GM23338 (cell line): ENCODE measurements at regions not wholly inside any gene's neighbourhood (a gene's known extent, or its start where the extent isn't known, plus 50 kb on each side); places are given as distances from the start of the nearest gene placed in this dataset.

Experiments
- ATAC-seq: fragments of 200-7000 bp; cut with Tn5 transposase; 3 replicates; pipeline ENCODE4 v1.9.1; 2020
- DNase-seq: peaks from one replicate; pipeline ENCODE4 v3.0.0-alpha.2; 2015; ENCODE audit warnings: low spot score
- H2AFZ ChIP-seq: fragments of 200-600 bp; sonication (generic); 2 replicates; pipeline ENCODE4 v1.8.0; 2016; ENCODE audit warnings: antibody characterized with exemption, mild to moderate bottlenecking, moderate library complexity
- H3F3A ChIP-seq: fragments of 200-600 bp; sonication (generic); replicated peaks from 2 replicates; pipeline ENCODE4 v1.8.0; 2017; ENCODE audit warnings: antibody characterized with exemption, mixed run types, low read depth
- H3K27ac ChIP-seq: fragments of 200-600 bp; sonication (generic); 2 replicates; pipeline ENCODE4 v1.6.1; 2016; ENCODE audit warnings: low read depth
- H3K27me3 ChIP-seq: fragments of 200-600 bp; sonication (generic); 2 replicates; pipeline ENCODE4 v1.8.0; 2016; ENCODE audit warnings: mild to moderate bottlenecking, mixed run types, moderate library complexity; ENCODE audit not compliant: insufficient read depth
- H3K36me3 ChIP-seq: fragments of 200-600 bp; sonication (generic); 2 replicates; pipeline ENCODE4 v1.8.0; 2016; ENCODE audit warnings: mild to moderate bottlenecking; ENCODE audit not compliant: insufficient read depth
- H3K4me1 ChIP-seq: fragments of 200-600 bp; sonication (generic); 2 replicates; pipeline ENCODE4 v1.8.0; 2016; ENCODE audit warnings: mild to moderate bottlenecking, moderate library complexity; ENCODE audit not compliant: insufficient read depth
- H3K4me2 ChIP-seq: fragments of 200-600 bp; sonication (generic); 2 replicates; pipeline ENCODE4 v1.7.1; 2017; ENCODE audit warnings: mixed run types
- H3K4me3 ChIP-seq: fragments of 200-600 bp; sonication (generic); 2 replicates; pipeline ENCODE4 v1.6.1; 2016; ENCODE audit warnings: mixed run types
- H3K79me2 ChIP-seq: fragments of 200-600 bp; sonication (generic); replicated peaks from 2 replicates; pipeline ENCODE4 v1.8.0; 2017; ENCODE audit warnings: mild to moderate bottlenecking; ENCODE audit not compliant: insufficient read depth
- H3K9me2 ChIP-seq: fragments of 200-600 bp; sonication (generic); 2 replicates; pipeline ENCODE4 v1.8.0; 2017; ENCODE audit not compliant: insufficient read depth
- H4K20me1 ChIP-seq: fragments of 200-600 bp; sonication (generic); replicated peaks from 2 replicates; pipeline ENCODE4 v1.8.0; 2017; ENCODE audit warnings: mild to moderate bottlenecking; ENCODE audit not compliant: insufficient read depth
- H3K27ac Mint-ChIP-seq: 2 replicates; pipeline ENCODE4 v1.8.0; 2020; ENCODE audit warnings: inconsistent platforms, mild to moderate bottlenecking, moderate library complexity, mixed read lengths
- H3K27me3 Mint-ChIP-seq: 3 replicates; pipeline ENCODE4 v1.8.0; 2022; ENCODE audit warnings: low read depth, mild to moderate bottlenecking, moderate library complexity, mixed read lengths, inconsistent platforms; ENCODE audit not compliant: insufficient read depth, poor library complexity
- H3K36me3 Mint-ChIP-seq: 3 replicates; pipeline ENCODE4 v1.8.0; 2021; ENCODE audit warnings: low read depth, mild to moderate bottlenecking, inconsistent platforms, moderate library complexity, mixed read lengths
- H3K4me1 Mint-ChIP-seq: 3 replicates; pipeline ENCODE4 v1.8.0; 2020; ENCODE audit warnings: mild to moderate bottlenecking, inconsistent platforms, mixed read lengths
- H3K4me3 Mint-ChIP-seq: 3 replicates; pipeline ENCODE4 v1.8.0; 2021; ENCODE audit warnings: moderate library complexity, mild to moderate bottlenecking, inconsistent platforms, mixed read lengths
- H3K9me3 Mint-ChIP-seq: 3 replicates; pipeline ENCODE4 v1.8.0; 2020; ENCODE audit warnings: moderate library complexity, mild to moderate bottlenecking, inconsistent platforms, mixed read lengths
- CREB1 ChIP-seq: fragments of 250-450 bp; sonication (Bioruptor Pico); IDR thresholded peaks from 2 replicates; pipeline ENCODE4 v1.5.0; 2020; ENCODE audit warnings: low read depth, mild to moderate bottlenecking, moderate library complexity
- EZH2 ChIP-seq: fragments of 200-600 bp; sonication (generic); IDR thresholded peaks from one replicate; pipeline ENCODE4 v1.8.0; 2017; ENCODE audit warnings: antibody characterized with exemption, mild to moderate bottlenecking, low read depth; ENCODE audit not compliant: unreplicated experiment
- EZH2phosphoT487 ChIP-seq: fragments of 200-600 bp; sonication (generic); IDR thresholded peaks from one replicate; pipeline ENCODE4 v1.8.1; 2018; ENCODE audit warnings: antibody characterized with exemption; ENCODE audit not compliant: unreplicated experiment
- JUNB ChIP-seq: IDR thresholded peaks from one replicate; pipeline ENCODE4 v1.6.1; 2016; ENCODE audit warnings: antibody characterized with exemption; ENCODE audit not compliant: unreplicated experiment
- NANOG ChIP-seq: IDR thresholded peaks from 2 replicates; pipeline ENCODE4 v1.6.1; 2016; ENCODE audit warnings: antibody characterized with exemption, borderline replicate concordance
- POLR2AphosphoS5 ChIP-seq: IDR thresholded peaks from 2 replicates; pipeline ENCODE4 v1.6.1; 2016; ENCODE audit warnings: antibody characterized with exemption, low read depth
- STAT1 ChIP-seq: IDR thresholded peaks from one replicate; pipeline ENCODE4 v1.6.1; 2016; ENCODE audit warnings: antibody characterized with exemption; ENCODE audit not compliant: unreplicated experiment
- ZNF114 ChIP-seq: fragments of 250-450 bp; sonication (Bioruptor Pico); IDR thresholded peaks from 2 replicates; pipeline ENCODE4 v1.5.0; 2020; ENCODE audit warnings: mild to moderate bottlenecking, moderate library complexity
- ZNF331 ChIP-seq: fragments of 250-450 bp; sonication (Bioruptor Pico); IDR thresholded peaks from 2 replicates; pipeline ENCODE4 v1.5.0; 2020; ENCODE audit warnings: low read depth, mild to moderate bottlenecking, moderate library complexity
- TF ChIP-seq, protein P1 (sequence below): fragments of 250-450 bp; sonication (Bioruptor Pico); IDR thresholded peaks from 2 replicates; pipeline ENCODE4 v1.5.0; 2020; ENCODE audit warnings: mild to moderate bottlenecking, moderate library complexity
- TF ChIP-seq, protein P2 (sequence below), 2 experiments: fragments of 200-600 bp in 1 of 2; sonication (generic) in 1 of 2; conservative IDR thresholded peaks; 2 replicates each; pipeline versions ENCODE4 v1.5.1 to v1.6.1; 2016 to 2017; ENCODE audit warnings: antibody characterized with exemption in 2 of 2, low read depth in 2 of 2, mild to moderate bottlenecking in 2 of 2, moderate library complexity in 1 of 2
- TF ChIP-seq, protein P3 (sequence below): IDR thresholded peaks from one replicate; pipeline ENCODE4 v1.6.1; 2018; ENCODE audit warnings: antibody characterized with exemption; ENCODE audit not compliant: unreplicated experiment
- TF ChIP-seq, protein P4 (sequence below): IDR thresholded peaks from 2 replicates; pipeline ENCODE4 v1.6.1; 2016; ENCODE audit warnings: antibody characterized with exemption

DNA sequence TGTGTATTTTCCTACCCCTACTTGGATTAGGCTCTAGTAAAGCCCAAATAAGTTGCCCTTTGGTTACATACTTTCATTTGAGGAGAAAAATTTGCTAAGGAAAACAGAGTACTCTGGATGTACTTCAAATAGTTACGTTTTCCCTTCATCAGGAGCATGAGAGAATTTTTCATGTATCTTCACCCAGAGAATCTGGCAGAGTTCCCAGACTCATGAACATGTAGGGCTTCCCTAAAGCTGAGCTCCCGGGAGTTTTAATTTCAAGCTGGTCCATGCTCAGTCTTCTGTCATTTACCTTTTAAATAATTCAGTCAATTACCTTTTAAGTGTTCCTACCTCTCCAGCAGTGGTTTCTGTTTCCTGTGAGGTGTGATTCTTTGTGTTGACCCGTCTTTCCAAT lies 367.5 kb upstream of the GRID2 start:
- Histone ChIP-seq H3K4me1 (no peaks in the 10 kb centered on the region), H3K4me2 (no peak overlapping the region), H3K4me3 (no peak overlapping the region), H3K79me2 (no peaks in the 10 kb centered on the region), H3K36me3 (no peaks in the 10 kb centered on the region), H3K27ac (no peak overlapping the region), H3K9me2 (no peaks in the 10 kb centered on the region), H2AFZ (peak overlapping the region; percentile 7; the same call in 1 of the 2 replicates), H3K27me3 (no peaks in the 10 kb centered on the region), H3F3A (no peaks in the 10 kb centered on the region), H4K20me1 (no peaks in the 10 kb centered on the region)
- Mint-ChIP-seq H3K36me3 (peaks cover 7% of the 10 kb centered on the region; the same call in 2 of the 3 replicates), H3K4me3 (no peak overlapping the region), H3K27ac (no peak overlapping the region), H3K4me1 (no peaks in the 10 kb centered on the region), H3K9me3 (peaks cover 3% of the 10 kb centered on the region; the same call in 1 of the 3 replicates), H3K27me3 (no peaks in the 10 kb centered on the region)
- no peak for ATAC-seq
- DNase-seq = no peak
- TF ChIP-seq, protein P1, sequence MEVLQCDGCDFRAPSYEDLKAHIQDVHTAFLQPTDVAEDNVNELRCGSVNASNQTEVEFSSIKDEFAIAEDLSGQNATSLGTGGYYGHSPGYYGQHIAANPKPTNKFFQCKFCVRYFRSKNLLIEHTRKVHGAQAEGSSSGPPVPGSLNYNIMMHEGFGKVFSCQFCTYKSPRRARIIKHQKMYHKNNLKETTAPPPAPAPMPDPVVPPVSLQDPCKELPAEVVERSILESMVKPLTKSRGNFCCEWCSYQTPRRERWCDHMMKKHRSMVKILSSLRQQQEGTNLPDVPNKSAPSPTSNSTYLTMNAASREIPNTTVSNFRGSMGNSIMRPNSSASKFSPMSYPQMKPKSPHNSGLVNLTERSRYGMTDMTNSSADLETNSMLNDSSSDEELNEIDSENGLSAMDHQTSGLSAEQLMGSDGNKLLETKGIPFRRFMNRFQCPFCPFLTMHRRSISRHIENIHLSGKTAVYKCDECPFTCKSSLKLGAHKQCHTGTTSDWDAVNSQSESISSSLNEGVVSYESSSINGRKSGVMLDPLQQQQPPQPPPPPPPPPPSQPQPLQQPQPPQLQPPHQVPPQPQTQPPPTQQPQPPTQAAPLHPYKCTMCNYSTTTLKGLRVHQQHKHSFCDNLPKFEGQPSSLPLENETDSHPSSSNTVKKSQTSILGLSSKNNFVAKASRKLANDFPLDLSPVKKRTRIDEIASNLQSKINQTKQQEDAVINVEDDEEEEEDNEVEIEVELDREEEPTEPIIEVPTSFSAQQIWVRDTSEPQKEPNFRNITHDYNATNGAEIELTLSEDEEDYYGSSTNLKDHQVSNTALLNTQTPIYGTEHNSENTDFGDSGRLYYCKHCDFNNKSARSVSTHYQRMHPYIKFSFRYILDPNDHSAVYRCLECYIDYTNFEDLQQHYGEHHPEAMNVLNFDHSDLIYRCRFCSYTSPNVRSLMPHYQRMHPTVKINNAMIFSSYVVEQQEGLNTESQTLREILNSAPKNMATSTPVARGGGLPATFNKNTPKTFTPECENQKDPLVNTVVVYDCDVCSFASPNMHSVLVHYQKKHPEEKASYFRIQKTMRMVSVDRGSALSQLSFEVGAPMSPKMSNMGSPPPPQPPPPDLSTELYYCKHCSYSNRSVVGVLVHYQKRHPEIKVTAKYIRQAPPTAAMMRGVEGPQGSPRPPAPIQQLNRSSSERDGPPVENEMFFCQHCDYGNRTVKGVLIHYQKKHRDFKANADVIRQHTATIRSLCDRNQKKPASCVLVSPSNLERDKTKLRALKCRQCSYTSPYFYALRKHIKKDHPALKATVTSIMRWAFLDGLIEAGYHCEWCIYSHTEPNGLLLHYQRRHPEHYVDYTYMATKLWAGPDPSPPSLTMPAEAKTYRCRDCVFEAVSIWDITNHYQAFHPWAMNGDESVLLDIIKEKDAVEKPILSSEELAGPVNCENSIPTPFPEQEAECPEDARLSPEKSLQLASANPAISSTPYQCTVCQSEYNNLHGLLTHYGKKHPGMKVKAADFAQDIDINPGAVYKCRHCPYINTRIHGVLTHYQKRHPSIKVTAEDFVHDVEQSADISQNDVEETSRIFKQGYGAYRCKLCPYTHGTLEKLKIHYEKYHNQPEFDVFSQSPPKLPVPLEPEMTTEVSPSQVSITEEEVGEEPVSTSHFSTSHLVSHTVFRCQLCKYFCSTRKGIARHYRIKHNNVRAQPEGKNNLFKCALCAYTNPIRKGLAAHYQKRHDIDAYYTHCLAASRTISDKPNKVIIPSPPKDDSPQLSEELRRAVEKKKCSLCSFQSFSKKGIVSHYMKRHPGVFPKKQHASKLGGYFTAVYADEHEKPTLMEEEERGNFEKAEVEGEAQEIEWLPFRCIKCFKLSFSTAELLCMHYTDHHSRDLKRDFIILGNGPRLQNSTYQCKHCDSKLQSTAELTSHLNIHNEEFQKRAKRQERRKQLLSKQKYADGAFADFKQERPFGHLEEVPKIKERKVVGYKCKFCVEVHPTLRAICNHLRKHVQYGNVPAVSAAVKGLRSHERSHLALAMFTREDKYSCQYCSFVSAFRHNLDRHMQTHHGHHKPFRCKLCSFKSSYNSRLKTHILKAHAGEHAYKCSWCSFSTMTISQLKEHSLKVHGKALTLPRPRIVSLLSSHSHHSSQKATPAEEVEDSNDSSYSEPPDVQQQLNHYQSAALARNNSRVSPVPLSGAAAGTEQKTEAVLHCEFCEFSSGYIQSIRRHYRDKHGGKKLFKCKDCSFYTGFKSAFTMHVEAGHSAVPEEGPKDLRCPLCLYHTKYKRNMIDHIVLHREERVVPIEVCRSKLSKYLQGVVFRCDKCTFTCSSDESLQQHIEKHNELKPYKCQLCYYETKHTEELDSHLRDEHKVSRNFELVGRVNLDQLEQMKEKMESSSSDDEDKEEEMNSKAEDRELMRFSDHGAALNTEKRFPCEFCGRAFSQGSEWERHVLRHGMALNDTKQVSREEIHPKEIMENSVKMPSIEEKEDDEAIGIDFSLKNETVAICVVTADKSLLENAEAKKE (CRISPR knock-in tag) = no peak
- TF ChIP-seq STAT1 = no peak
- TF ChIP-seq ZNF331 = no peak
- TF ChIP-seq, protein P2, sequence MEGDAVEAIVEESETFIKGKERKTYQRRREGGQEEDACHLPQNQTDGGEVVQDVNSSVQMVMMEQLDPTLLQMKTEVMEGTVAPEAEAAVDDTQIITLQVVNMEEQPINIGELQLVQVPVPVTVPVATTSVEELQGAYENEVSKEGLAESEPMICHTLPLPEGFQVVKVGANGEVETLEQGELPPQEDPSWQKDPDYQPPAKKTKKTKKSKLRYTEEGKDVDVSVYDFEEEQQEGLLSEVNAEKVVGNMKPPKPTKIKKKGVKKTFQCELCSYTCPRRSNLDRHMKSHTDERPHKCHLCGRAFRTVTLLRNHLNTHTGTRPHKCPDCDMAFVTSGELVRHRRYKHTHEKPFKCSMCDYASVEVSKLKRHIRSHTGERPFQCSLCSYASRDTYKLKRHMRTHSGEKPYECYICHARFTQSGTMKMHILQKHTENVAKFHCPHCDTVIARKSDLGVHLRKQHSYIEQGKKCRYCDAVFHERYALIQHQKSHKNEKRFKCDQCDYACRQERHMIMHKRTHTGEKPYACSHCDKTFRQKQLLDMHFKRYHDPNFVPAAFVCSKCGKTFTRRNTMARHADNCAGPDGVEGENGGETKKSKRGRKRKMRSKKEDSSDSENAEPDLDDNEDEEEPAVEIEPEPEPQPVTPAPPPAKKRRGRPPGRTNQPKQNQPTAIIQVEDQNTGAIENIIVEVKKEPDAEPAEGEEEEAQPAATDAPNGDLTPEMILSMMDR (conservative IDR thresholded peaks at IDR 0.05; ENCODE audit: low read depth in 2 of 2) = no peak
- TF ChIP-seq EZH2 = no peak
- TF ChIP-seq JUNB = no peak
- TF ChIP-seq ZNF114 = no peak
- TF ChIP-seq, protein P3, sequence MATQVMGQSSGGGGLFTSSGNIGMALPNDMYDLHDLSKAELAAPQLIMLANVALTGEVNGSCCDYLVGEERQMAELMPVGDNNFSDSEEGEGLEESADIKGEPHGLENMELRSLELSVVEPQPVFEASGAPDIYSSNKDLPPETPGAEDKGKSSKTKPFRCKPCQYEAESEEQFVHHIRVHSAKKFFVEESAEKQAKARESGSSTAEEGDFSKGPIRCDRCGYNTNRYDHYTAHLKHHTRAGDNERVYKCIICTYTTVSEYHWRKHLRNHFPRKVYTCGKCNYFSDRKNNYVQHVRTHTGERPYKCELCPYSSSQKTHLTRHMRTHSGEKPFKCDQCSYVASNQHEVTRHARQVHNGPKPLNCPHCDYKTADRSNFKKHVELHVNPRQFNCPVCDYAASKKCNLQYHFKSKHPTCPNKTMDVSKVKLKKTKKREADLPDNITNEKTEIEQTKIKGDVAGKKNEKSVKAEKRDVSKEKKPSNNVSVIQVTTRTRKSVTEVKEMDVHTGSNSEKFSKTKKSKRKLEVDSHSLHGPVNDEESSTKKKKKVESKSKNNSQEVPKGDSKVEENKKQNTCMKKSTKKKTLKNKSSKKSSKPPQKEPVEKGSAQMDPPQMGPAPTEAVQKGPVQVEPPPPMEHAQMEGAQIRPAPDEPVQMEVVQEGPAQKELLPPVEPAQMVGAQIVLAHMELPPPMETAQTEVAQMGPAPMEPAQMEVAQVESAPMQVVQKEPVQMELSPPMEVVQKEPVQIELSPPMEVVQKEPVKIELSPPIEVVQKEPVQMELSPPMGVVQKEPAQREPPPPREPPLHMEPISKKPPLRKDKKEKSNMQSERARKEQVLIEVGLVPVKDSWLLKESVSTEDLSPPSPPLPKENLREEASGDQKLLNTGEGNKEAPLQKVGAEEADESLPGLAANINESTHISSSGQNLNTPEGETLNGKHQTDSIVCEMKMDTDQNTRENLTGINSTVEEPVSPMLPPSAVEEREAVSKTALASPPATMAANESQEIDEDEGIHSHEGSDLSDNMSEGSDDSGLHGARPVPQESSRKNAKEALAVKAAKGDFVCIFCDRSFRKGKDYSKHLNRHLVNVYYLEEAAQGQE = no peak
- TF ChIP-seq POLR2AphosphoS5 = no peak
- no peak for TF ChIP-seq NANOG
- TF ChIP-seq, protein P4, sequence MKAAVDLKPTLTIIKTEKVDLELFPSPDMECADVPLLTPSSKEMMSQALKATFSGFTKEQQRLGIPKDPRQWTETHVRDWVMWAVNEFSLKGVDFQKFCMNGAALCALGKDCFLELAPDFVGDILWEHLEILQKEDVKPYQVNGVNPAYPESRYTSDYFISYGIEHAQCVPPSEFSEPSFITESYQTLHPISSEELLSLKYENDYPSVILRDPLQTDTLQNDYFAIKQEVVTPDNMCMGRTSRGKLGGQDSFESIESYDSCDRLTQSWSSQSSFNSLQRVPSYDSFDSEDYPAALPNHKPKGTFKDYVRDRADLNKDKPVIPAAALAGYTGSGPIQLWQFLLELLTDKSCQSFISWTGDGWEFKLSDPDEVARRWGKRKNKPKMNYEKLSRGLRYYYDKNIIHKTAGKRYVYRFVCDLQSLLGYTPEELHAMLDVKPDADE = no peak
- TF ChIP-seq EZH2phosphoT487 = no peak
- TF ChIP-seq CREB1 = no peak
